Activated naive CD4-positive, alpha-beta T cell treated with anti-CD3 and anti-CD28 coated beads for 36 hours (primary cell): ENCODE measurements at regions not wholly inside any gene's neighbourhood (a gene's known extent, or its start where the extent isn't known, plus 50 kb on each side); places are given as distances from the start of the nearest gene placed in this dataset.

Source experiments
- CTCF ChIA-PET: fragments of 350-600 bp; sonication (Branson Sonifier 250); formaldehyde crosslinking; loops from one replicate; lab custom pipeline; 2021; ENCODE audit warnings: antibody characterized with exemption; lab: Charles Lee
- DNase-seq: peaks from one replicate; pipeline ENCODE4 v3.0.0-alpha.2; 2020
- H3K27ac Mint-ChIP-seq: one replicate; pipeline ENCODE4 v1.8.0; 2021; ENCODE audit warnings: mild to moderate bottlenecking, mixed read lengths
- H3K27me3 Mint-ChIP-seq: one replicate; pipeline ENCODE4 v1.8.0; 2021; ENCODE audit warnings: low read depth, mixed read lengths
- H3K36me3 Mint-ChIP-seq: one replicate; pipeline ENCODE4 v1.8.0; 2021; ENCODE audit warnings: low read depth, mixed read lengths
- H3K4me1 Mint-ChIP-seq: one replicate; pipeline ENCODE4 v1.8.0; 2021; ENCODE audit warnings: low read depth, mixed read lengths
- H3K4me3 Mint-ChIP-seq: one replicate; pipeline ENCODE4 v1.8.0; 2021; ENCODE audit warnings: mild to moderate bottlenecking, moderate library complexity, mixed read lengths
- H3K9me3 Mint-ChIP-seq: one replicate; pipeline ENCODE4 v1.8.0; 2021; ENCODE audit warnings: mixed read lengths
- intact Hi-C: fragments of 100-400 bp; cut with micrococcal nuclease; formaldehyde crosslinking; loops from one replicate; pipeline ENCODE4 v1.15.1; 2023

- Mint-ChIP-seq H3K27ac (no peak overlapping the region), H3K4me3 (no peak overlapping the region), H3K36me3 (peaks cover 5% of the 10 kb centered on the region), H3K4me1 (no peaks in the 10 kb centered on the region), H3K27me3 (peaks cover 4% of the 10 kb centered on the region), H3K9me3 (peaks cover 14% of the 10 kb centered on the region)
- DNase-seq: no peak
- intact Hi-C loops: no loop called here
- CTCF ChIA-PET: no interaction called here
Measured at GRCh38 chr6:99030915-99031314, 83.2 kb upstream of the FBXL4 start.

GRCh38 chr6:99026135-99026534, 78.4 kb upstream of the FBXL4 start:
- Mint-ChIP-seq H3K27ac (no peak overlapping the region), H3K36me3 (peaks cover 5% of the 10 kb centered on the region), H3K27me3 (no peaks in the 10 kb centered on the region), H3K4me1 (no peaks in the 10 kb centered on the region), H3K9me3 (peaks cover 22% of the 10 kb centered on the region), H3K4me3 (no peak overlapping the region)
- DNase-seq: no peak
- intact Hi-C loops: no loop called here
- CTCF ChIA-PET: no interaction called here

GRCh38 chr6:99024089-99024488, 76.3 kb upstream of the FBXL4 start:
- DNase-seq: no peak
- Mint-ChIP-seq H3K27me3 (no peaks in the 10 kb centered on the region), H3K4me1 (no peaks in the 10 kb centered on the region), H3K4me3 (no peak overlapping the region), H3K27ac (no peak overlapping the region), H3K36me3 (peaks cover 5% of the 10 kb centered on the region), H3K9me3 (peaks cover 22% of the 10 kb centered on the region)
- intact Hi-C loops: no loop called here
- CTCF ChIA-PET: no interaction called here

GRCh38 chr6:99022039-99022609, 74.4 kb upstream of the FBXL4 start:
- CTCF ChIA-PET: no interaction called here
- Mint-ChIP-seq H3K4me3 (no peak overlapping the region), H3K4me1 (no peaks in the 10 kb centered on the region), H3K27me3 (no peaks in the 10 kb centered on the region), H3K9me3 (peaks cover 19% of the 10 kb centered on the region), H3K27ac (no peak overlapping the region), H3K36me3 (peaks cover 5% of the 10 kb centered on the region)
- intact Hi-C loops: no loop called here
- no peak for DNase-seq

GRCh38 chr6:99019381-99019780, 71.6 kb upstream of the FBXL4 start:
- Mint-ChIP-seq H3K36me3 (no peaks in the 10 kb centered on the region), H3K27ac (no peak overlapping the region), H3K27me3 (no peaks in the 10 kb centered on the region), H3K9me3 (no peaks in the 10 kb centered on the region), H3K4me1 (no peaks in the 10 kb centered on the region), H3K4me3 (no peak overlapping the region)
- CTCF ChIA-PET: interaction anchor here (1.1 kb wide), 1 partner anchor 100 kb away, joined by 3 read pairs; no protein-coding TSS in a partner anchor
- intact Hi-C loops: no loop called here
- DNase-seq: no peak

- no peak for DNase-seq
- H3K27ac Mint-ChIP-seq: no peak overlapping the region
- CTCF ChIA-PET: no interaction called here
- H3K4me3 Mint-ChIP-seq: no peak overlapping the region
- intact Hi-C loops: no loop called here
- H3K4me1 Mint-ChIP-seq: no peaks in the 10 kb centered on the region
- H3K9me3 Mint-ChIP-seq: no peaks in the 10 kb centered on the region
- H3K36me3 Mint-ChIP-seq: no peaks in the 10 kb centered on the region
- H3K27me3 Mint-ChIP-seq: no peaks in the 10 kb centered on the region
Measured at GRCh38 chr6:99017150-99017549, 69.4 kb upstream of the FBXL4 start.

- no peaks in the 10 kb centered on the region for H3K36me3 Mint-ChIP-seq
- H3K27ac Mint-ChIP-seq: no peak overlapping the region
- H3K4me3 Mint-ChIP-seq: no peak overlapping the region
- CTCF ChIA-PET: no interaction called here
- no peaks in the 10 kb centered on the region for H3K27me3 Mint-ChIP-seq
- intact Hi-C loops: no loop called here
- DNase-seq: no peak
- no peaks in the 10 kb centered on the region for H3K9me3 Mint-ChIP-seq
- H3K4me1 Mint-ChIP-seq: no peaks in the 10 kb centered on the region
Measured at GRCh38 chr6:99016355-99016754, 68.6 kb upstream of the FBXL4 start.

- Mint-ChIP-seq H3K4me3 (no peak overlapping the region), H3K27ac (no peak overlapping the region), H3K27me3 (peaks cover 10% of the 10 kb centered on the region), H3K36me3 (no peaks in the 10 kb centered on the region), H3K9me3 (no peaks in the 10 kb centered on the region), H3K4me1 (no peaks in the 10 kb centered on the region)
- CTCF ChIA-PET: no interaction called here
- intact Hi-C loops: no loop called here
- DNase-seq: no peak
Measured at GRCh38 chr6:99014061-99014460, 66.3 kb upstream of the FBXL4 start.

- peaks cover 10% of the 10 kb centered on the region for H3K27me3 Mint-ChIP-seq
- no peak overlapping the region for H3K4me3 Mint-ChIP-seq
- no peak for DNase-seq
Measured at GRCh38 chr6:99013661-99014060, 65.9 kb upstream of the FBXL4 start.

GRCh38 chr6:99013145-99013544, 65.4 kb upstream of the FBXL4 start:
- Mint-ChIP-seq H3K4me3 (no peak overlapping the region), H3K9me3 (no peaks in the 10 kb centered on the region), H3K4me1 (no peaks in the 10 kb centered on the region), H3K27me3 (peaks cover 10% of the 10 kb centered on the region), H3K27ac (no peak overlapping the region), H3K36me3 (no peaks in the 10 kb centered on the region)
- CTCF ChIA-PET: no interaction called here
- no peak for DNase-seq
- intact Hi-C loops: no loop called here

More at GRCh38 chr6:99013661-99014060, 65.9 kb upstream of the FBXL4 start:
- H3K9me3 Mint-ChIP-seq: no peaks in the 10 kb centered on the region
- no peaks in the 10 kb centered on the region for H3K4me1 Mint-ChIP-seq
- no peak overlapping the region for H3K27ac Mint-ChIP-seq
- H3K36me3 Mint-ChIP-seq: no peaks in the 10 kb centered on the region
- intact Hi-C loops: no loop called here
- CTCF ChIA-PET: no interaction called here

- Mint-ChIP-seq H3K27me3 (peaks cover 14% of the 10 kb centered on the region), H3K4me3 (no peak overlapping the region), H3K36me3 (no peaks in the 10 kb centered on the region), H3K9me3 (no peaks in the 10 kb centered on the region), H3K27ac (no peak overlapping the region), H3K4me1 (no peaks in the 10 kb centered on the region)
- CTCF ChIA-PET: no interaction called here
- intact Hi-C loops: no loop called here
- no peak for DNase-seq
Measured at GRCh38 chr6:99011151-99011550, 63.4 kb upstream of the FBXL4 start.

GRCh38 chr6:99002831-99003230, 55.1 kb upstream of the FBXL4 start:
- H3K9me3 Mint-ChIP-seq: no peaks in the 10 kb centered on the region
- no peaks in the 10 kb centered on the region for H3K4me1 Mint-ChIP-seq
- intact Hi-C loops: no loop called here
- H3K4me3 Mint-ChIP-seq: no peak overlapping the region
- H3K36me3 Mint-ChIP-seq: no peaks in the 10 kb centered on the region
- no peak overlapping the region for H3K27ac Mint-ChIP-seq
- CTCF ChIA-PET: no interaction called here
- no peak for DNase-seq
- peaks cover 10% of the 10 kb centered on the region for H3K27me3 Mint-ChIP-seq

- H3K36me3 Mint-ChIP-seq: no peaks in the 10 kb centered on the region
- peaks cover 18% of the 10 kb centered on the region for H3K27me3 Mint-ChIP-seq
- no peak for DNase-seq
- intact Hi-C loops: no loop called here
- no peak overlapping the region for H3K4me3 Mint-ChIP-seq
- CTCF ChIA-PET: no interaction called here
- H3K9me3 Mint-ChIP-seq: no peaks in the 10 kb centered on the region
- H3K4me1 Mint-ChIP-seq: no peaks in the 10 kb centered on the region
- no peak overlapping the region for H3K27ac Mint-ChIP-seq
Measured at GRCh38 chr6:98998103-98998502, 50.4 kb upstream of the FBXL4 start.
